Activated CD4-positive, alpha-beta memory T cell treated with anti-CD3 and anti-CD28 coated beads, Interleukin-2, amount 10 ng/mL, durations not matched to agents 7 days and 5 days (primary cell): ENCODE measurements at regions not wholly inside any gene's neighbourhood (a gene's known extent, or its start where the extent isn't known, plus 50 kb on each side); places are given as distances from the start of the nearest gene placed in this dataset.

ENCODE experiments used
- CTCF ChIA-PET: fragments of 350-600 bp; sonication (Branson Sonifier 250); formaldehyde crosslinking; loops from one replicate; lab custom pipeline; 2021; ENCODE audit warnings: antibody characterized with exemption, inconsistent platforms; lab: Charles Lee
- POLR2A ChIA-PET: fragments of 350-600 bp; sonication (Branson Sonifier 250); formaldehyde crosslinking; loops from one replicate; lab custom pipeline; 2021; ENCODE audit warnings: antibody characterized with exemption; lab: Charles Lee
- DNase-seq: peaks from one replicate; pipeline ENCODE4 v3.0.0-alpha.2; 2020
- H3K27ac Mint-ChIP-seq: one replicate; pipeline ENCODE4 v1.8.0; 2021; ENCODE audit warnings: mild to moderate bottlenecking, mixed read lengths
- H3K27me3 Mint-ChIP-seq: one replicate; pipeline ENCODE4 v1.8.0; 2021; ENCODE audit warnings: mixed read lengths
- H3K36me3 Mint-ChIP-seq: one replicate; pipeline ENCODE4 v1.8.0; 2021; ENCODE audit warnings: low read depth, mixed read lengths
- H3K4me1 Mint-ChIP-seq: one replicate; pipeline ENCODE4 v1.8.0; 2021; ENCODE audit warnings: mixed read lengths
- H3K4me3 Mint-ChIP-seq: one replicate; pipeline ENCODE4 v1.8.0; 2021; ENCODE audit warnings: mild to moderate bottlenecking, mixed read lengths
- H3K9me3 Mint-ChIP-seq: one replicate; pipeline ENCODE4 v1.8.0; 2021; ENCODE audit warnings: mixed read lengths

- Mint-ChIP-seq H3K27ac (no peak overlapping the region), H3K27me3 (no peaks in the 10 kb centered on the region), H3K4me1 (no peaks in the 10 kb centered on the region), H3K36me3 (no peaks in the 10 kb centered on the region), H3K9me3 (peaks cover 6% of the 10 kb centered on the region), H3K4me3 (no peak overlapping the region)
- DNase-seq: no peak
- ChIA-PET CTCF (no interaction called here), POLR2A (no interaction called here)
These were observed 1997.6 kb upstream of the WWC1 start for GRCh38 chr5:166293892-166294291.

- ChIA-PET CTCF (no interaction called here), POLR2A (no interaction called here)
- H3K27me3 Mint-ChIP-seq: no peaks in the 10 kb centered on the region
- no peak overlapping the region for H3K4me3 Mint-ChIP-seq
- H3K9me3 Mint-ChIP-seq: no peaks in the 10 kb centered on the region
- H3K4me1 Mint-ChIP-seq: no peaks in the 10 kb centered on the region
- no peaks in the 10 kb centered on the region for H3K36me3 Mint-ChIP-seq
- no peak overlapping the region for H3K27ac Mint-ChIP-seq
- no peak for DNase-seq
These were observed 1989.3 kb upstream of the WWC1 start for GRCh38 chr5:166302166-166302565.

- no peak overlapping the region for H3K4me3 Mint-ChIP-seq
- H3K36me3 Mint-ChIP-seq: no peaks in the 10 kb centered on the region
- no peaks in the 10 kb centered on the region for H3K9me3 Mint-ChIP-seq
- H3K4me1 Mint-ChIP-seq: no peaks in the 10 kb centered on the region
- no peak overlapping the region for H3K27ac Mint-ChIP-seq
- ChIA-PET POLR2A (no interaction called here), CTCF (no interaction called here)
- no peak for DNase-seq
- H3K27me3 Mint-ChIP-seq: no peaks in the 10 kb centered on the region
These were observed 1974.0 kb upstream of the WWC1 start for GRCh38 chr5:166317425-166317824.

- Mint-ChIP-seq H3K27ac (no peak overlapping the region), H3K4me1 (no peaks in the 10 kb centered on the region), H3K4me3 (no peak overlapping the region), H3K27me3 (no peaks in the 10 kb centered on the region), H3K9me3 (no peaks in the 10 kb centered on the region), H3K36me3 (no peaks in the 10 kb centered on the region)
- no peak for DNase-seq
- CTCF ChIA-PET: no interaction called here
- POLR2A ChIA-PET: no interaction called here
These were observed 1970.4 kb upstream of the WWC1 start for GRCh38 chr5:166320920-166321480.

- no peaks in the 10 kb centered on the region for H3K36me3 Mint-ChIP-seq
- ChIA-PET CTCF (no interaction called here), POLR2A (no interaction called here)
These were observed 1967.1 kb upstream of the WWC1 start for GRCh38 chr5:166324372-166324771.

GRCh38 chr5:166329149-166329800 lies 1962.2 kb upstream of the WWC1 start:
- H3K9me3 Mint-ChIP-seq: no peaks in the 10 kb centered on the region
- POLR2A ChIA-PET: no interaction called here
- no peaks in the 10 kb centered on the region for H3K4me1 Mint-ChIP-seq
- H3K36me3 Mint-ChIP-seq: no peaks in the 10 kb centered on the region
- H3K4me3 Mint-ChIP-seq: no peak overlapping the region
- no peaks in the 10 kb centered on the region for H3K27me3 Mint-ChIP-seq
- no peak for DNase-seq
- H3K27ac Mint-ChIP-seq: no peak overlapping the region
- CTCF ChIA-PET: no interaction called here

More at GRCh38 chr5:166324372-166324771, 1967.1 kb upstream of the WWC1 start:
- no peak overlapping the region for H3K27ac Mint-ChIP-seq
- no peaks in the 10 kb centered on the region for H3K27me3 Mint-ChIP-seq
- no peaks in the 10 kb centered on the region for H3K4me1 Mint-ChIP-seq
- no peak overlapping the region for H3K4me3 Mint-ChIP-seq
- H3K9me3 Mint-ChIP-seq: no peaks in the 10 kb centered on the region
- DNase-seq: no peak

- Mint-ChIP-seq H3K9me3 (no peaks in the 10 kb centered on the region), H3K36me3 (no peaks in the 10 kb centered on the region), H3K27ac (no peak overlapping the region), H3K27me3 (no peaks in the 10 kb centered on the region), H3K4me3 (no peak overlapping the region), H3K4me1 (no peaks in the 10 kb centered on the region)
- ChIA-PET POLR2A (no interaction called here), CTCF (no interaction called here)
- DNase-seq: no peak
These were observed 1961.4 kb upstream of the WWC1 start for GRCh38 chr5:166330036-166330435.

- Mint-ChIP-seq H3K27me3 (no peaks in the 10 kb centered on the region), H3K36me3 (no peaks in the 10 kb centered on the region), H3K4me1 (no peaks in the 10 kb centered on the region), H3K4me3 (no peak overlapping the region), H3K9me3 (peaks cover 8% of the 10 kb centered on the region), H3K27ac (no peak overlapping the region)
- ChIA-PET CTCF (no interaction called here), POLR2A (no interaction called here)
- DNase-seq: no peak
These were observed 1959.9 kb upstream of the WWC1 start for GRCh38 chr5:166331521-166331920.

- H3K9me3 Mint-ChIP-seq: peaks cover 10% of the 10 kb centered on the region
- ChIA-PET CTCF (no interaction called here), POLR2A (no interaction called here)
- no peak overlapping the region for H3K4me3 Mint-ChIP-seq
- H3K4me1 Mint-ChIP-seq: no peaks in the 10 kb centered on the region
- H3K36me3 Mint-ChIP-seq: no peaks in the 10 kb centered on the region
- no peak for DNase-seq
- H3K27ac Mint-ChIP-seq: no peak overlapping the region
- H3K27me3 Mint-ChIP-seq: no peaks in the 10 kb centered on the region
These were observed 1952.6 kb upstream of the WWC1 start for GRCh38 chr5:166338801-166339200.

- ChIA-PET POLR2A (no interaction called here), CTCF (no interaction called here)
- Mint-ChIP-seq H3K9me3 (peaks cover 10% of the 10 kb centered on the region), H3K36me3 (no peaks in the 10 kb centered on the region), H3K4me1 (no peaks in the 10 kb centered on the region), H3K27ac (no peak overlapping the region), H3K27me3 (no peaks in the 10 kb centered on the region), H3K4me3 (no peak overlapping the region)
- DNase-seq: no peak
These were observed 1951.4 kb upstream of the WWC1 start for GRCh38 chr5:166340039-166340438.

GRCh38 chr5:166341740-166342337 lies 1949.6 kb upstream of the WWC1 start:
- Mint-ChIP-seq H3K27me3 (no peaks in the 10 kb centered on the region), H3K36me3 (no peaks in the 10 kb centered on the region), H3K27ac (no peak overlapping the region), H3K4me3 (no peak overlapping the region), H3K4me1 (no peaks in the 10 kb centered on the region), H3K9me3 (peaks cover 1% of the 10 kb centered on the region)
- ChIA-PET POLR2A (no interaction called here), CTCF (no interaction called here)
- DNase-seq: no peak

- Mint-ChIP-seq H3K4me3 (no peak overlapping the region), H3K27me3 (no peaks in the 10 kb centered on the region), H3K9me3 (peaks cover 1% of the 10 kb centered on the region), H3K36me3 (no peaks in the 10 kb centered on the region), H3K27ac (no peak overlapping the region), H3K4me1 (no peaks in the 10 kb centered on the region)
- CTCF ChIA-PET: no interaction called here
- no peak for DNase-seq
- POLR2A ChIA-PET: no interaction called here
These were observed 1949.0 kb upstream of the WWC1 start for GRCh38 chr5:166342402-166342801.

- POLR2A ChIA-PET: no interaction called here
- Mint-ChIP-seq H3K27ac (no peak overlapping the region), H3K4me1 (no peaks in the 10 kb centered on the region), H3K9me3 (peaks cover 3% of the 10 kb centered on the region), H3K27me3 (no peaks in the 10 kb centered on the region), H3K36me3 (no peaks in the 10 kb centered on the region), H3K4me3 (no peak overlapping the region)
- DNase-seq: no peak
- CTCF ChIA-PET: no interaction called here
These were observed 1944.6 kb upstream of the WWC1 start for GRCh38 chr5:166346726-166347374.
